ENCODE measurements at regions not wholly inside any gene's neighbourhood (a gene's known extent, or its start where the extent isn't known, plus 50 kb on each side); places are given as distances from the start of the nearest gene placed in this dataset.

DNA sequence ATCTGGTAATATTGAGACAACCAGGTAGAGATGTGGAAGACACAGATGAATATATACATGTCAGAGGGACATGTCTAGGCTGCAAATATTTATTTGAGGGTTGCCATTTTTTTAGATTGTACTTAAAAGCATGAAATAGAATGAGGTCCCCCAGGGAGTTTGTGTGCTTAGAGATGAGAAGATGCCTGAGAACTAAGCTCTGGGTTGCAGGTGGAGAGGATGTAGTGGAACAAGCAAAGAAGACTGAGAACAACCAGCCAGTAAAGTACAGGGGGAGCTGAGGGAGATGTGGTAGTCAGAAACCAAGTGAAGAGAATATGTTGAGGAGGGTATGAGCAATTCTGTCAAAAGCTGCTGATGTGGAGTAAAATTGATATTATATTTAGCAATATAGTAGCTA lies 95.6 kb upstream of the UNC5C start:
- TF ChIP-seq RAD21 (IDR thresholded peaks at IDR 0.05; ENCODE audit: low read depth) (no peak), EZH2 (IDR thresholded peaks at IDR 0.05) (no peak), SP1 (IDR thresholded peaks at IDR 0.05; ENCODE audit: low read depth) (no peak), EGR1 (IDR thresholded peaks at IDR 0.05; ENCODE audit: low read depth) (no peak)
- TF ChIP-seq, protein P1, sequence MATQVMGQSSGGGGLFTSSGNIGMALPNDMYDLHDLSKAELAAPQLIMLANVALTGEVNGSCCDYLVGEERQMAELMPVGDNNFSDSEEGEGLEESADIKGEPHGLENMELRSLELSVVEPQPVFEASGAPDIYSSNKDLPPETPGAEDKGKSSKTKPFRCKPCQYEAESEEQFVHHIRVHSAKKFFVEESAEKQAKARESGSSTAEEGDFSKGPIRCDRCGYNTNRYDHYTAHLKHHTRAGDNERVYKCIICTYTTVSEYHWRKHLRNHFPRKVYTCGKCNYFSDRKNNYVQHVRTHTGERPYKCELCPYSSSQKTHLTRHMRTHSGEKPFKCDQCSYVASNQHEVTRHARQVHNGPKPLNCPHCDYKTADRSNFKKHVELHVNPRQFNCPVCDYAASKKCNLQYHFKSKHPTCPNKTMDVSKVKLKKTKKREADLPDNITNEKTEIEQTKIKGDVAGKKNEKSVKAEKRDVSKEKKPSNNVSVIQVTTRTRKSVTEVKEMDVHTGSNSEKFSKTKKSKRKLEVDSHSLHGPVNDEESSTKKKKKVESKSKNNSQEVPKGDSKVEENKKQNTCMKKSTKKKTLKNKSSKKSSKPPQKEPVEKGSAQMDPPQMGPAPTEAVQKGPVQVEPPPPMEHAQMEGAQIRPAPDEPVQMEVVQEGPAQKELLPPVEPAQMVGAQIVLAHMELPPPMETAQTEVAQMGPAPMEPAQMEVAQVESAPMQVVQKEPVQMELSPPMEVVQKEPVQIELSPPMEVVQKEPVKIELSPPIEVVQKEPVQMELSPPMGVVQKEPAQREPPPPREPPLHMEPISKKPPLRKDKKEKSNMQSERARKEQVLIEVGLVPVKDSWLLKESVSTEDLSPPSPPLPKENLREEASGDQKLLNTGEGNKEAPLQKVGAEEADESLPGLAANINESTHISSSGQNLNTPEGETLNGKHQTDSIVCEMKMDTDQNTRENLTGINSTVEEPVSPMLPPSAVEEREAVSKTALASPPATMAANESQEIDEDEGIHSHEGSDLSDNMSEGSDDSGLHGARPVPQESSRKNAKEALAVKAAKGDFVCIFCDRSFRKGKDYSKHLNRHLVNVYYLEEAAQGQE (IDR thresholded peaks at IDR 0.05; ENCODE audit: low read depth) = no peak
- TF ChIP-seq, protein P2, sequence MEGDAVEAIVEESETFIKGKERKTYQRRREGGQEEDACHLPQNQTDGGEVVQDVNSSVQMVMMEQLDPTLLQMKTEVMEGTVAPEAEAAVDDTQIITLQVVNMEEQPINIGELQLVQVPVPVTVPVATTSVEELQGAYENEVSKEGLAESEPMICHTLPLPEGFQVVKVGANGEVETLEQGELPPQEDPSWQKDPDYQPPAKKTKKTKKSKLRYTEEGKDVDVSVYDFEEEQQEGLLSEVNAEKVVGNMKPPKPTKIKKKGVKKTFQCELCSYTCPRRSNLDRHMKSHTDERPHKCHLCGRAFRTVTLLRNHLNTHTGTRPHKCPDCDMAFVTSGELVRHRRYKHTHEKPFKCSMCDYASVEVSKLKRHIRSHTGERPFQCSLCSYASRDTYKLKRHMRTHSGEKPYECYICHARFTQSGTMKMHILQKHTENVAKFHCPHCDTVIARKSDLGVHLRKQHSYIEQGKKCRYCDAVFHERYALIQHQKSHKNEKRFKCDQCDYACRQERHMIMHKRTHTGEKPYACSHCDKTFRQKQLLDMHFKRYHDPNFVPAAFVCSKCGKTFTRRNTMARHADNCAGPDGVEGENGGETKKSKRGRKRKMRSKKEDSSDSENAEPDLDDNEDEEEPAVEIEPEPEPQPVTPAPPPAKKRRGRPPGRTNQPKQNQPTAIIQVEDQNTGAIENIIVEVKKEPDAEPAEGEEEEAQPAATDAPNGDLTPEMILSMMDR (IDR thresholded peaks at IDR 0.05 in 2 of 3, conservative IDR thresholded peaks at IDR 0.05 in 1 of 3; ENCODE audit: borderline replicate concordance in 1 of 3, insufficient read depth in 1 of 3, low read depth in 2 of 3, low read length in 2 of 3) = no peak
